ENCODE measurements at regions not wholly inside any gene's neighbourhood (a gene's known extent, or its start where the extent isn't known, plus 50 kb on each side); places are given as distances from the start of the nearest gene placed in this dataset.

DNA sequence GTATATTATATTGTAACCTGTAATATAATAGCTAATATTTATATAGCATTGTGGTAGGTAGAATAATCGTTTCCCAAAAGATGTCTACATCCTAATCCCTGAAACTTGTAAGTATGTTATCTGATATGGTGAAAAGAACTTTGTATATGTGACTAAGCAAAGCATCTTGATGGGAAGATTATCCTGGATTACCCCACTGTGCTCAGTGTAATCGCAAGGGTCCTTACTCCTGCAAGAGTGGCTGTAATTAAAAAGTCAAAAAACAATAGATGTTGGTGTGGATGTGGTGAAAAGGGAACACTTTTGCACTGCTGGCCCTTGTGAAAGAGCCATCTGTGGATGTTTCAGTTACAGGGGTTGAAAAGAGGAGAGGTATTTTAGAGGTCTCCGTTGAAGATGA lies 95.2 kb downstream of the EDN1 start:
- no peak overlapping the region for H3K4me3 ChIP-seq
- no peaks in the 10 kb centered on the region for H3K4me1 ChIP-seq
- intact Hi-C loops (cut with DNase I; ENCODE audit: low total_unique reads) = no loop called here
- no peak overlapping the region for H3K27ac ChIP-seq
- no peaks in the 10 kb centered on the region for H3K36me3 ChIP-seq (ENCODE audit: low read depth, missing control alignments)
- WGBS, 2 donors = 87 to 95% methylated on average over 3 of the region's 3 CpGs
- DNase-seq = no peak
- TF ChIP-seq POLR2A (IDR thresholded peaks at IDR 0.05) = no peak
- TF ChIP-seq, protein P1, sequence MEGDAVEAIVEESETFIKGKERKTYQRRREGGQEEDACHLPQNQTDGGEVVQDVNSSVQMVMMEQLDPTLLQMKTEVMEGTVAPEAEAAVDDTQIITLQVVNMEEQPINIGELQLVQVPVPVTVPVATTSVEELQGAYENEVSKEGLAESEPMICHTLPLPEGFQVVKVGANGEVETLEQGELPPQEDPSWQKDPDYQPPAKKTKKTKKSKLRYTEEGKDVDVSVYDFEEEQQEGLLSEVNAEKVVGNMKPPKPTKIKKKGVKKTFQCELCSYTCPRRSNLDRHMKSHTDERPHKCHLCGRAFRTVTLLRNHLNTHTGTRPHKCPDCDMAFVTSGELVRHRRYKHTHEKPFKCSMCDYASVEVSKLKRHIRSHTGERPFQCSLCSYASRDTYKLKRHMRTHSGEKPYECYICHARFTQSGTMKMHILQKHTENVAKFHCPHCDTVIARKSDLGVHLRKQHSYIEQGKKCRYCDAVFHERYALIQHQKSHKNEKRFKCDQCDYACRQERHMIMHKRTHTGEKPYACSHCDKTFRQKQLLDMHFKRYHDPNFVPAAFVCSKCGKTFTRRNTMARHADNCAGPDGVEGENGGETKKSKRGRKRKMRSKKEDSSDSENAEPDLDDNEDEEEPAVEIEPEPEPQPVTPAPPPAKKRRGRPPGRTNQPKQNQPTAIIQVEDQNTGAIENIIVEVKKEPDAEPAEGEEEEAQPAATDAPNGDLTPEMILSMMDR (IDR thresholded peaks at IDR 0.05) = no peak
- H3K27me3 ChIP-seq = no peaks in the 10 kb centered on the region
- no peaks in the 10 kb centered on the region for H3K9me3 ChIP-seq

- 91 to 92% methylated on average over 5 of the region's 5 CpGs for WGBS, 2 donors
- no peak for TF ChIP-seq POLR2A (IDR thresholded peaks at IDR 0.05)
- TF ChIP-seq, protein P1 (IDR thresholded peaks at IDR 0.05) = no peak
- no peak overlapping the region for H3K4me3 ChIP-seq
- H3K4me1 ChIP-seq = no peaks in the 10 kb centered on the region
- intact Hi-C loops (cut with DNase I; ENCODE audit: low total_unique reads) = no loop called here
- no peaks in the 10 kb centered on the region for H3K9me3 ChIP-seq
- no peak for DNase-seq
- no peak overlapping the region for H3K27ac ChIP-seq
- H3K36me3 ChIP-seq (ENCODE audit: low read depth, missing control alignments) = no peaks in the 10 kb centered on the region
- no peaks in the 10 kb centered on the region for H3K27me3 ChIP-seq
These were observed 96.7 kb downstream of the EDN1 start for GRCh38 chr6:12386816-12387215.

DNA sequence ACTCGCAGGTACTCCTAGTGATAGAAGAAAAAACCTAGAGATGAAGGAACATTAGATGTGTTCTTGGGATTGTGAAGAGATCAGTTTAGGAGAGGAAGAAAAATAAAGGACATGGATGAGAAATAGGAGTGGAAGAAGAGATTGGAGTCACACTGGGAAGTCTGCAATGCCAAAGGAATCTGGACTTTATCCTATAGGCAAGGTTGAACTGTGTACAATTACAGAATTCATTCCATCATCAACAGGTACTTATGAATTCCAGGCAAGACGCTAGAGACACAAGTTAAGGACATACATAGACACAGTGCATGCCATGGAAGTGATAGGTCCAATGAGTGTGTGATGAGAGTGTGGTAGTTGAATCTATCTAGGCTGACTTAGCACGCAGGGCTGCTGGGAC lies 101.3 kb downstream of the EDN1 start:
- H3K27ac ChIP-seq = no peak overlapping the region
- no peak for DNase-seq
- no peaks in the 10 kb centered on the region for H3K4me1 ChIP-seq
- intact Hi-C loops (cut with DNase I; ENCODE audit: low total_unique reads) = loop anchor here (10.0 kb wide), 1 partner anchor 213 kb away; no protein-coding TSS in a partner anchor
- 62 to 64% methylated on average over 3 of the region's 3 CpGs for WGBS, 2 donors
- H3K27me3 ChIP-seq = no peaks in the 10 kb centered on the region
- H3K4me3 ChIP-seq = no peak overlapping the region
- H3K36me3 ChIP-seq (ENCODE audit: low read depth, missing control alignments) = no peaks in the 10 kb centered on the region
- H3K9me3 ChIP-seq = no peaks in the 10 kb centered on the region
- TF ChIP-seq, protein P1 (IDR thresholded peaks at IDR 0.05) = no peak
- TF ChIP-seq POLR2A (IDR thresholded peaks at IDR 0.05) = no peak

DNA sequence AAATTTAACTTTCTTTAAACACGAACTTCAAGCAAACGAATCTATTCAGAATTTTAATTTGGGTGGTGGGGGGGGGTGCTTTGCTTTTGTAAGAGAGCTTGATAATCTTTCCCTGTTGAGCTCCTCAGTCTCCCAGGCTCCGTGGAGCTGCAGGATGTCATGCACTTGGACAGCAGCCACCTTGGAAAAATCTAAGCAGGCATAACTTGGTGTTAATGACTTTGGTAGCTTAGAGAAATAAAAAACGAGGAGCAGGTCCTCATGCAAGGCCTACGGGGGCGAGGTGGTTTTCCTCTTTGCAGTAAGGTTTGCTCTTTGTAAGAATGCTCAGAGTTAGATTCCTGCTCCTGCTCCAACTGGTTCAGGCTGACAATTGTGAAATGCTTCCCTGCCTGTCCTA lies 102.3 kb downstream of the EDN1 start:
- intact Hi-C loops (cut with DNase I; ENCODE audit: low total_unique reads) = loop anchor here (10.0 kb wide), 1 partner anchor 212 kb away; no protein-coding TSS in a partner anchor
- Histone ChIP-seq H3K27ac (no peak overlapping the region), H3K9me3 (no peaks in the 10 kb centered on the region), H3K4me1 (no peaks in the 10 kb centered on the region), H3K4me3 (no peak overlapping the region), H3K36me3 (ENCODE audit: low read depth, missing control alignments) (no peaks in the 10 kb centered on the region), H3K27me3 (no peaks in the 10 kb centered on the region)
- no peak for DNase-seq
- TF ChIP-seq, protein P1 (IDR thresholded peaks at IDR 0.05) = no peak
- TF ChIP-seq POLR2A (IDR thresholded peaks at IDR 0.05) = no peak
- WGBS, 2 donors = 56 to 58% methylated on average over 6 of the region's 6 CpGs

DNA sequence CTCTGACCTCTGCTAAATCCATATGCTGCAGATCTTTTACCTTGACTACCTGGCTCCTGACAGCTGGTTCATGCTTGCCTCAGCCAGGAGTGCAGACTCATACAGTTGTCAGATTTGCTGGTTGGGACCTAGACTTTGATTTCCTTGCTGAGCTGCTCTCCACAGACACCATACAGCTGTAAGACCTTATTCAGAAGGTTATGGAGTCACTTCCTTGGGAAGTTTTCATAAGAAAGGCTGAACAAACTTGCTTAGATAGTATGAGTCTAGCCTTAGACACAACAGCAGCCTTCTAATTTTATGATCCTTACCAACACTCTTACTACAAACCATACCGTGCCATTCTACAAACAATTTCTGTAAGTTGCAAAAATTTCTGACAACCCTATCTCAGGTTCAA lies 102.9 kb downstream of the EDN1 start:
- no peak overlapping the region for H3K4me3 ChIP-seq
- no peaks in the 10 kb centered on the region for H3K27me3 ChIP-seq
- no peak overlapping the region for H3K27ac ChIP-seq
- H3K36me3 ChIP-seq (ENCODE audit: low read depth, missing control alignments) = no peaks in the 10 kb centered on the region
- DNase-seq = no peak
- TF ChIP-seq POLR2A (IDR thresholded peaks at IDR 0.05) = no peak
- TF ChIP-seq, protein P1 (IDR thresholded peaks at IDR 0.05) = no peak
- intact Hi-C loops (cut with DNase I; ENCODE audit: low total_unique reads) = loop anchor here (10.0 kb wide), 1 partner anchor 212 kb away; no protein-coding TSS in a partner anchor
- no peaks in the 10 kb centered on the region for H3K4me1 ChIP-seq
- WGBS, 2 donors = 93 to 97% methylated on average over 1 of the region's 1 CpG
- no peaks in the 10 kb centered on the region for H3K9me3 ChIP-seq

All from testis (tissue), 2 donors.